DOHH2 (cell line): ENCODE measurements at regions not wholly inside any gene's neighbourhood (a gene's known extent, or its start where the extent isn't known, plus 50 kb on each side); places are given as distances from the start of the nearest gene placed in this dataset.

Experiments used
- CTCF ChIP-seq: fragments of 200-600 bp; sonication (generic); IDR thresholded peaks from one replicate; pipeline ENCODE4 v1.5.1; 2014; ENCODE audit warnings: antibody characterized with exemption, mild to moderate bottlenecking, low read depth, low read length; ENCODE audit not compliant: poor library complexity, severe bottlenecking
- EZH2phosphoT487 ChIP-seq: fragments of 200-600 bp; sonication (generic); IDR thresholded peaks from 2 replicates; pipeline ENCODE4 v1.6.1; 2017; ENCODE audit warnings: borderline replicate concordance, mild to moderate bottlenecking, antibody characterized with exemption, low read length, moderate library complexity, mixed read lengths

- TF ChIP-seq CTCF (no peak), EZH2phosphoT487 (no peak)
Observed at GRCh38 chr1:229209816-229210215, 61.1 kb upstream of the RAB4A start.
